ENCODE measurements at regions not wholly inside any gene's neighbourhood (a gene's known extent, or its start where the extent isn't known, plus 50 kb on each side); places are given as distances from the start of the nearest gene placed in this dataset.

GRCh38 chr18:61753373-61753772 is 139.4 kb downstream of the RNF152 start (continued):
- TF ChIP-seq ZSCAN29 (IDR thresholded peaks at IDR 0.05) = no peak
- TF ChIP-seq ATF7 (IDR thresholded peaks at IDR 0.05; ENCODE audit: low read depth) = no peak
- TF ChIP-seq IRF3 (IDR thresholded peaks at IDR 0.05) = no peak
- no peak for TF ChIP-seq TAF1 (IDR thresholded peaks at IDR 0.05; ENCODE audit: borderline replicate concordance, low read depth, low read length)

GRCh38 chr18:61752973-61753372 is 139.8 kb downstream of the RNF152 start:
- no peak overlapping the region for H3K4me3 ChIP-seq
- in situ Hi-C loops (cut with MboI) (no loop called here), intact Hi-C loops (cut with micrococcal nuclease; ENCODE audit: unreplicated experiment) (no loop called here)
- ChIA-PET SMC1A (ENCODE audit: uncharacterized antibody, unreplicated experiment) (no interaction called here), CTCF (no interaction called here), RAD21 (ENCODE audit: unreplicated experiment) (no interaction called here), POLR2A (no interaction called here)
- H3K9ac ChIP-seq (ENCODE audit: control insufficient read depth, insufficient read depth, low read length) = no peak overlapping the region
- no peak overlapping the region for H3K27ac ChIP-seq (ENCODE audit: control insufficient read depth, insufficient read depth)
- H3K79me2 ChIP-seq (ENCODE audit: control insufficient read depth, insufficient read depth, low read length) = no peaks in the 10 kb centered on the region
- no TSS peak for BruUV-seq (replicated peaks)
- no peak overlapping the region for H3K4me2 ChIP-seq (ENCODE audit: control insufficient read depth, insufficient read depth)
- no peaks in the 10 kb centered on the region for H3K4me1 ChIP-seq (ENCODE audit: control insufficient read depth, insufficient read depth, low read length)
- WGBS (ENCODE audit: insufficient coverage, insufficient replicate concordance, low lambda C conversion rate, missing lambda C conversion rate) = 11% methylated on average over 5 of the region's 5 CpGs
- no peak overlapping the region for H2AFZ ChIP-seq (ENCODE audit: control insufficient read depth, low read depth, low read length)
- H4K20me1 ChIP-seq (ENCODE audit: control insufficient read depth, insufficient read depth) = no peaks in the 10 kb centered on the region
- FAIRE-seq = no peak
- no peaks in the 10 kb centered on the region for H3K27me3 ChIP-seq (replicated peaks in 1 of 2; ENCODE audit: control insufficient read depth in 2 of 2, insufficient read depth in 2 of 2, low read length in 1 of 2)
- TF ChIP-seq SREBF2 (IDR thresholded peaks at IDR 0.05; ENCODE audit: low read length) (no peak), CEBPZ (IDR thresholded peaks at IDR 0.05; ENCODE audit: low read depth, low read length) (no peak), JUND (IDR thresholded peaks at IDR 0.05; ENCODE audit: low read depth, low read length) (no peak), ZNF217 (IDR thresholded peaks at IDR 0.05) (no peak), RAD51 (IDR thresholded peaks at IDR 0.05) (no peak), EGR1 (IDR thresholded peaks at IDR 0.05; ENCODE audit: borderline replicate concordance in 1 of 2, low read depth in 2 of 2, low read length in 2 of 2) (no peak), KDM1A (IDR thresholded peaks at IDR 0.05; ENCODE audit: borderline replicate concordance) (no peak), SUZ12 (IDR thresholded peaks at IDR 0.05; ENCODE audit: unreplicated experiment) (no peak), MLLT1 (IDR thresholded peaks at IDR 0.05) (no peak), SMAD5 (IDR thresholded peaks at IDR 0.05; ENCODE audit: low read depth) (no peak)
- no peak for ATAC-seq
- DNase-seq (ENCODE audit: low read depth, low spot score) = no peak
- H3K9me3 ChIP-seq (replicated peaks; ENCODE audit: control insufficient read depth, insufficient read depth, low read length) = no peaks in the 10 kb centered on the region
- H3K36me3 ChIP-seq (ENCODE audit: control insufficient read depth in 2 of 2, insufficient read depth in 2 of 2, low read length in 1 of 2) = no peaks in the 10 kb centered on the region
